Activated T-cell treated with anti-CD3 and anti-CD28 coated beads for 4 hours (primary cell): ENCODE measurements at regions not wholly inside any gene's neighbourhood (a gene's known extent, or its start where the extent isn't known, plus 50 kb on each side); places are given as distances from the start of the nearest gene placed in this dataset.
"Not testable (repeated sequence)": the region's sequence is repeated elsewhere in the genome, so short reads cannot be mapped to it uniquely, and the experiment has no call there.

Source experiments
- DNase-seq: peaks from one replicate; pipeline ENCODE4 v3.0.0-alpha.2; 2020

GRCh38 chr2:212766921-212767320 is 228.3 kb upstream of the ERBB4 start:
- no peak for DNase-seq

DNA sequence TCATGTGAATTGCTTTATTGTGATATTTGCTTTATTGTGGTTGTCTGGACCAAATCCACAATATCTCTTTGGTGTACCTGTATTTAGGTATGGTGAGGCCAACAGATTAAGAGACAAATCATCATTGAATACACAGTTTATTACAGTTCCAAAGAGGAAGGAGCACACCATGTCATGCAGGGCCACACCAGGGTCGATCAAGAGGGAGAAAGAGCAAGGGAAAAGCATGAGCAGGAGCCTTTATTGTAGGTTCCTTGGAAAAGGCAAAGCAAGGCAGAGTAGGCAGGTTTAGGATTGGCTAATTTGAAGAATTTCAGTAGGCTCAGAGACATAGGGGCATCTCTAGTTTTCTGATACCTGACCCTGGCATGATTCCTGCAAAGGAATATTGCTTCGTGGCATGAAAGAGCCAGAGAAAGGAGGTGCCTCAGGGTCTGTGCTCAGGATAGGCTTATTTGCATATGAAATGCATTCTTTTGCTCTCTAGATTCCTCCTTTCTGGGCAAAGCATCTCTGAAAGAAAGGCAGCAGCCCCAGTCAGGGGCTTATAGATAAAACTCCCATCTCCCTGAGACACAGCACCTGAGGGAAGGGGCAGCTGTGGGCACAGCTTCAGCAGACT is 214.2 kb upstream of the ERBB4 start:
- no peak for DNase-seq

GRCh38 chr2:212745359-212745758 is 206.8 kb upstream of the ERBB4 start:
- no peak for DNase-seq

GRCh38 chr2:212737392-212738172 is 199.0 kb upstream of the ERBB4 start:
- no peak for DNase-seq

GRCh38 chr2:212736385-212736726 is 197.8 kb upstream of the ERBB4 start:
- DNase-seq = no peak

- DNase-seq = no peak
Observed at GRCh38 chr2:212733273-212733672, 194.7 kb upstream of the ERBB4 start.

GRCh38 chr2:212732860-212733259 is 194.3 kb upstream of the ERBB4 start:
- no peak for DNase-seq

GRCh38 chr2:212730994-212731393 is 192.4 kb upstream of the ERBB4 start:
- DNase-seq = no peak

DNA sequence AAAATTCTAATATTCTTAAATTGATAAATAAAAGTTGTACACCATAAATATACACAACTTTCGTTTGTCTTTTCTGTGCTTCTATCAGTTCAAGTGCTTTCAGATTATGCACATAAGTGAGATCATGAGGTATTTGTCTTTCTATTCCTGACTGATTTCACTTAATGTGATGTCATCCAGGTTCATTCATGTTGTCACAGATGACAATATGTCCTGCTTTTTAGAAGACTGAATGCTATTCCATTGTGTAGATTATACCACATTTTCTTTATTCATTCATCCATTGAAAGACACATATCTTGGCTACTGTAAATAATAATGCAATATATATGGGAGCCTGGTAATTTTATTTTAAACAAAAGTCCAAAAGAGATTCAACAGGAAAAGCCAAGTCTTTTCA is 190.1 kb upstream of the ERBB4 start:
- DNase-seq = no peak

DNA sequence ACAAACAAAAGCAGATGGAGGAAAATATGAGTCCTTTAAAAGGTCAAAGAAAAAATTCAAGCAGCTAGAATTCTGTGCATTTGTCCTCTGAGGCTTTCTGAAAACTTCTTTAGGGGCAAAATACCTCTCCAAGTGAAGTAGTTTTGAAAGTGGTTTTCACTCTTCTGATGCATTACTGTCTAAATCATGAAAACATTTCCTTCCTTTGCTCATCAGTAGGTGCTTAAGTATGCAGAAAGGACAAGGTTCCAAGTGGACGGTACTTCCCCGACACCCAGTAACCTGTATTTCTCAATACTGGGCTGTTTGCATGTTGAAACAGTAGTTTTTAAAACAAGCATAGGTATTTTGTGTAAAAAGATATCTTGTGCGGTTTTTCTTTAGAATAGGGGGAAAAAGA is 189.1 kb upstream of the ERBB4 start:
- DNase-seq = no peak

GRCh38 chr2:212726403-212726802 is 187.8 kb upstream of the ERBB4 start:
- DNase-seq = no peak

DNA sequence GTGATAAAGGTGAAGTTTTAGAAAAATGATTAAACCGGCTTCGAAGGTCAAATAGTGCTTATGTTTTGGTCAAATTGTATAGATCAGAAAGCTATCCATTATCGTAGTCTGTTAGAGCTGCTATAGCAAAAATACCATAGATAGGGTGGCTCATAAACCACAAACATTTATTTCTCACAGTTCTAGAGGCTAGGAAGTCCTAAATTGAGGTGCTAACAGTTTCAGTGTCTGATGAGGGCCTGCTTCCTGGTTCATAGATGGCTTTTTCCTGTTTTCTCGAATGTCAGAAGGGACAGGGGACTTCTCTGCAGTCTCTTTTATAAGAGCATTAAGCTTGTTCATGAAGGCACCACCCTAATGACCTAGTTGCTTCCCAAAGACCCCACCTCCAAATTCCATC is 186.6 kb upstream of the ERBB4 start:
- no peak for DNase-seq

GRCh38 chr2:212723226-212723625 is 184.6 kb upstream of the ERBB4 start:
- DNase-seq = no peak

DNA sequence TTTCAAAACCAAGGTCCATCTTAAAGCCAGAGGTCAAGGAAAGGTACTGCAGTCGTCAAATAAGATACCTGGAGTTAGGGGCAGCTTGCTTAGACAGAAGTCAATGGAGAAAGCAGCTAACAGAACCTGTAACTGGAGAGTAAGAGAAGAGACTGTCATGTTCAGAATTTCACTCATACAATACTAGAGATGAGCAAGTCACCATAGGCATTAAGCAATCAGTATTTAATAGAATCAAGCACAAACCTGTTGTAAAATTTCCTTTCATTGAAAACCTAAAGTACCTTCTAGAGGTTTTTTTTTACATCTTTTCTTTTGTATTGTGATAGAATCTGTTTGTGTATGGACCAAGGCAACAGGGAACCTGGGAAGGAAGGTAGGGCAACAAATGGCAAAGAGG is 183.4 kb upstream of the ERBB4 start:
- DNase-seq = no peak

DNA sequence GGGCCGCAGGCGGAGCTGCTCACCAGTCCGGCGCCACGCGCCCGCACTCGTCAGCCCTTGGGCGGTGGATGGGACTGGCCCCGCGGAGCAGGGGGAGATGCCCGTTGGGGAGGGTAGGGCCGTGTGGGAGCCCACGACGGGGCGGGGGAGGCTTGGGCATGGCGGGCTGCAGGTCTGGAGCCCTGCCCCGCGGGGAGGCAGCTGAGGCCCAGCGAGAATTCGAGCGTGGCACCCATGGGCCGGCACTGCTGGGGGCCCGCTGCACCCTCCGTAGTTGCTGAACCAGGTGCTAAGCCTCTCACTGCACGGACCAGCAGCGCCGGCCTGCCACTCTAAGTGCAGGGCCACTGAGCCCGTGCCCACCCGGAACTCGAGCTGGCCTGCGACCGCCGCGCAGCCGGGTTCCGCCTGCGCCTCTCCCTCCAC is 182.4 kb upstream of the ERBB4 start:
- no peak for DNase-seq

DNA sequence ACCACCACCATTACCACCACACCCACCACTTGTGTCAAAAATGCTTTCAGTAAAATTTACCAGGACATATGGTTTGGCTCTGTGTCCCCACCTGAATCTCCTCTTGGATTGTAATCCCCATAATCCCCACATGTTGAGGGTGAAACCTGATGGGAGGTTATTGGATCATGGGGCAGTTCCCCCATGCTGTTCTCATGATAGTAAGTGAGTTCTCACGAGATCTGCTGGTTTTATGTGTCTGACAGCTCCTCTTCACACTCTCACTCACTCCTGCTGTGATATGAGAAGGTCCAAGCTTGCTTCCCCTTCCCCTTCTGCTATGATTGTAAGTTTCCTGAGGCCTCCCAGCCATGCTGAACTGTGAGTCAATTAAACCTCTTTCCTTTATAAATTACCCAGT is 176.8 kb upstream of the ERBB4 start:
- not testable (repeated sequence) for DNase-seq

DNA sequence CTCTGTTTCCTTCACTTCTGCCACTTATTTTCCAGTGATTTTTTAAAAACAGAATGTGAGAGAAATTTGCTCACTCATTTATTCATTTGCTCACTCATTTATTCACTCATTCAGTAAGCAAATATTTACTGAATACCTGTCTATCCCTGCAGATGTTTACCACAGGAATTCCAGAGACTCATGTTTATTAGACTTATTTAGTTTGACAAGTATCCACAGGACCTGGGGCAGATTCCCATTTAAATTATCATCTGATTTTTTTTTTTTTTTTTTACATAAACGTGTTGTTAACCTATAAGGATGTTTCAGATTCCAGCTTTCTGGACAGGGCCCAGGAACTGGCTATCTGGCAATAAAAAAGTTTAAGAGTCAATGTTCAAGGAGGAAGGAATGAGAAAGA is 175.1 kb upstream of the ERBB4 start:
- no peak for DNase-seq

DNA sequence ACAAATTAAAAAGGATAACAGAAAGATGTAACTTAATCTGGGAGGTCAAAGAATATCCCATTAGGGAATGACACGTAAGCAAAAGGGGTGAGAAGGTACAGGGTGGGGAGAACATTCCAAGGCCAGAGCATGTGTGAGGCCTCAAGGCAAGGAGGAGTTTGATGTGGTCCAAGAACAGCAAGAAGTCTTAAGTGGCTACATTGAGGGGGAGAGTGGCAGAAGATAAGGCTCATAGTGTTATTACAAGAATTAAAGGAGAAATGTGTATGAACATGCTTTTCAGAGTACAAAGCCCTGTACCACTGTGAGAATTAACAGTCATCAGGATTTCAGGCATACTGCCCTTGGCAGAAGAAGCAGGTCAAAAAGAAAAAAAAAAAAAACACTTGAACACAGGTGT is 174.4 kb upstream of the ERBB4 start:
- no peak for DNase-seq

- no peak for DNase-seq
Observed at GRCh38 chr2:212712466-212712865, 173.9 kb upstream of the ERBB4 start.

DNA sequence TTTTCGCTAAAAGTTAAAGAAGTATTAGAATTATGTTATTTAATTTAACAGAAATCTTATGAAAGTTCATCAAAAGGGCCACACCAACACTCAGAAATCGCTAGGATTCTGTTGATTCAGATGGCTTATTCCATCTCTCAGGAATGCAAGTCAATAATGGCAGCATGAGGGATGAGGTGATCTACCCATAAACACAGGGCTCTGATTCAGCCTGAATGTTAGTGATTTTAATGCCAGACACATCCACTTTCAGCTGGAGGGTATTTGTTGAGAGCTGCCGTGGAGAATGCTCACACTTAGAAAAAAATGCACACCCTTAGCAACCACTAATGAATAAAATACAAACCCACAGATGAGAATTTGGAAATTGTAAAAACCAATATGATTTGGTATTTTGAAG is 173.3 kb upstream of the ERBB4 start:
- no peak for DNase-seq

DNA sequence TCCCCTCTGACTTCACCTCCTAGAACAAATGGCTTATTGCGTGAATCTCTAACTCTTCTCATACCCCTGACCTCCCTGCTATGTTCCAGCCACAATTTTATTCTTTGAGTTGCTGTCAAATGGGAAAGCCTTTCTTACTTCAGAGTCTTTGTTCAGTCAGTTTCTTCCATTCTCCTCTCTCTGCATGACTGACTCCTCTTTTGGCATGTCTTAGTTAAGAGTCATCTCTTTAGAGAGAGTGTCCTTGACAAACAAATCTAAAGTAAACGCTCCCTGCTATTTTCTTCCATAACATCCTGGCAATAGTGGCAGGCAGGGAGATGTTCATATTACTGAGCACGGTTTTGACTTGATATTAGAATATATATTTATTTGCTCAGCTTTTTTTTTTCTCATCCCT is 170.7 kb upstream of the ERBB4 start:
- no peak for DNase-seq

GRCh38 chr2:212708355-212708754 is 169.8 kb upstream of the ERBB4 start:
- no peak for DNase-seq

DNA sequence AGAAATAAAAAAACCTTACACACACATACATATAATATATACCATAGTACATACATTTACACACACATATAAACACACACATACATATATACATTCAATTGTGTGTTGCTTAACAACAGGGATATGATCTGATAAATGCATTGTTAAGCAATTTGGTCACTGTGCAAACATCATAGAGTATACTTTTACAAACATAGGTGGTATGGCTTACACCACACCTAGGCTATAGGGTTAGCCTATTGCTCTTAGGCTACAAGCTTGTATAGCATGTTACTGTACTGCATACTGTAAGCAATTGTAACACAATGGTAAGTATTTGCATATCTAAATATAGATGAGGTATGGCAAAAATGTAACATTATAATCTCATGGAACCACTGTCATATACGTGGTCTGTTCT is 156.8 kb upstream of the ERBB4 start:
- DNase-seq = no peak

DNA sequence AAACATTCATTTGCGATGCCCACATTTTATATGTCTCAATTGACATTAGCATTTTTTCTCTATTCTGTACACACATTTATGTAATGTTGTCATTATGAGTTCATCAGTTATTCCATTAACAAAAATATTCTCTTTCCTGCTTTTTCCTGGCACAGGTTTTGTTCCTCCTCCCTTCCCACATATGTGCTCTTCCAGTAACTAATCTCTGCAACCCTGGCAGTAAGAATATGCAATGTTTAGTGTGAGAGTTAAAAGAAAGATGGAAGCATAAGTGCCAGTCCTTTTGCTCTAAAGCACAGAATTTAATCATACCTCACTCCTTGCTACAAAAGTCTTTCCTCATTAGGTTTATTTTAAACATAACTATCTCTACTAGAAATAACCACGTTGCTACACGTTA is 155.8 kb upstream of the ERBB4 start:
- DNase-seq = no peak

- no peak for DNase-seq
Observed at GRCh38 chr2:212692466-212692865, 153.9 kb upstream of the ERBB4 start.
